GM19025 (cell line): ENCODE measurements at regions not wholly inside any gene's neighbourhood (a gene's known extent, or its start where the extent isn't known, plus 50 kb on each side); places are given as distances from the start of the nearest gene placed in this dataset.
A peak's percentile ranks its signal among the peaks of the same experiment; 100 is the strongest.

Experiments
- ATAC-seq: cut with Tn5 transposase; IDR thresholded peaks from one replicate; pipeline ENCODE4 v1.9.1; 2021; ENCODE audit warnings: mild to moderate bottlenecking, low read depth, moderate library complexity; ENCODE audit not compliant: unreplicated experiment

- peak; percentile 21 for ATAC-seq
Measured at GRCh38 chr1:244191581-244191980, 140.5 kb downstream of the ZBTB18 start.

- peak; percentile 79 for ATAC-seq
Measured at GRCh38 chr1:244192325-244192724, 141.2 kb downstream of the ZBTB18 start.

- ATAC-seq: no peak
Measured at GRCh38 chr1:244196571-244197285, 145.6 kb downstream of the ZBTB18 start.

GRCh38 chr1:244197851-244198375 lies 146.8 kb downstream of the ZBTB18 start:
- no peak for ATAC-seq

GRCh38 chr1:244199902-244200301 lies 148.8 kb downstream of the ZBTB18 start:
- ATAC-seq: no peak

GRCh38 chr1:244200596-244200995 lies 149.5 kb downstream of the ZBTB18 start:
- no peak for ATAC-seq

- ATAC-seq: no peak
Measured at GRCh38 chr1:244201750-244202149, 150.7 kb downstream of the ZBTB18 start.

GRCh38 chr1:244204004-244204403 lies 152.9 kb downstream of the ZBTB18 start:
- ATAC-seq: no peak

GRCh38 chr1:244205171-244205570 lies 154.1 kb downstream of the ZBTB18 start:
- no peak for ATAC-seq

- no peak for ATAC-seq
Measured at GRCh38 chr1:244205906-244206305, 154.8 kb downstream of the ZBTB18 start.

- no peak for ATAC-seq
Measured at GRCh38 chr1:244207042-244207934, 156.2 kb downstream of the ZBTB18 start.

GRCh38 chr1:244207935-244208244 lies 156.8 kb downstream of the ZBTB18 start:
- ATAC-seq: no peak

- no peak for ATAC-seq
Measured at GRCh38 chr1:244209955-244210354, 158.9 kb downstream of the ZBTB18 start.

GRCh38 chr1:244210884-244211558 lies 159.9 kb downstream of the ZBTB18 start:
- ATAC-seq: no peak

- no peak for ATAC-seq
Measured at GRCh38 chr1:244211559-244211944, 160.5 kb downstream of the ZBTB18 start.

GRCh38 chr1:244212219-244212618 lies 161.1 kb downstream of the ZBTB18 start:
- ATAC-seq: no peak

GRCh38 chr1:244212797-244213475 lies 161.9 kb downstream of the ZBTB18 start:
- no peak for ATAC-seq

- ATAC-seq: no peak
Measured at GRCh38 chr1:244214009-244214967, 163.2 kb downstream of the ZBTB18 start.

- no peak for ATAC-seq
Measured at GRCh38 chr1:244216836-244217235, 165.8 kb downstream of the ZBTB18 start.
